H9 (cell line): ENCODE measurements at regions not wholly inside any gene's neighbourhood (a gene's known extent, or its start where the extent isn't known, plus 50 kb on each side); places are given as distances from the start of the nearest gene placed in this dataset.

Experiments
- DNase-seq: peaks from one replicate; pipeline ENCODE4 v3.0.0-alpha.2; 2017
- H2AFZ ChIP-seq: one replicate; pipeline ENCODE4 v1.6.1; 2013; ENCODE audit warnings: mild to moderate bottlenecking, low read length, control low read depth, moderate library complexity
- H2AK5ac ChIP-seq: 2 replicates; pipeline ENCODE4 v1.6.1; 2013; ENCODE audit warnings: low read length, control low read depth, mixed read lengths; ENCODE audit not compliant: insufficient read length
- H2BK120ac ChIP-seq: one replicate; pipeline ENCODE4 v1.6.1; 2013; ENCODE audit warnings: low read depth, mild to moderate bottlenecking, low read length, control low read depth, inconsistent platforms; ENCODE audit not compliant: poor library complexity, severe bottlenecking
- H2BK12ac ChIP-seq: 2 replicates; pipeline ENCODE4 v1.6.1; 2013; ENCODE audit warnings: low read length, control low read depth, mixed read lengths, low read depth; ENCODE audit not compliant: insufficient read length
- H2BK15ac ChIP-seq: 2 replicates; pipeline ENCODE4 v1.6.1; 2013; ENCODE audit warnings: low read depth, low read length, control low read depth
- H2BK20ac ChIP-seq: one replicate; pipeline ENCODE4 v1.6.1; 2013; ENCODE audit warnings: low read depth, mild to moderate bottlenecking, low read length, control low read depth, inconsistent platforms; ENCODE audit not compliant: poor library complexity, severe bottlenecking
- H2BK5ac ChIP-seq: 2 replicates; pipeline ENCODE4 v1.6.1; 2013; ENCODE audit warnings: low read length, control low read depth, mixed read lengths; ENCODE audit not compliant: insufficient read length
- H3K14ac ChIP-seq: 2 replicates; pipeline ENCODE4 v1.6.1; 2013; ENCODE audit warnings: low read length, control low read depth; ENCODE audit not compliant: insufficient read depth
- H3K18ac ChIP-seq: 2 replicates; pipeline ENCODE4 v1.6.1; 2013; ENCODE audit warnings: low read depth, mild to moderate bottlenecking, mixed read lengths, low read length, control low read depth; ENCODE audit not compliant: insufficient read length
- H3K23ac ChIP-seq: 2 replicates; pipeline ENCODE4 v1.6.1; 2013; ENCODE audit warnings: low read length, control low read depth, mixed read lengths, low read depth; ENCODE audit not compliant: insufficient read length
- H3K23me2 ChIP-seq: 2 replicates; pipeline ENCODE4 v1.6.1; 2013; ENCODE audit warnings: low read depth, mild to moderate bottlenecking, mixed read lengths, low read length, control low read depth; ENCODE audit not compliant: insufficient read length, poor library complexity, severe bottlenecking
- H3K27ac ChIP-seq: 2 replicates; pipeline ENCODE4 v1.5.1; 2013; ENCODE audit warnings: low read length, control low read depth, mixed read lengths, low read depth; ENCODE audit not compliant: insufficient read length
- H3K27me3 ChIP-seq: 2 replicates; pipeline ENCODE4 v1.6.1; 2013; ENCODE audit warnings: low read length, control low read depth, inconsistent platforms; ENCODE audit not compliant: insufficient read depth
- H3K4ac ChIP-seq: 2 replicates; pipeline ENCODE4 v1.6.1; 2013; ENCODE audit warnings: low read depth, mild to moderate bottlenecking, control low read depth, inconsistent platforms, low read length, moderate library complexity
- H3K4me1 ChIP-seq: 2 replicates; pipeline ENCODE4 v1.6.1; 2013; ENCODE audit warnings: low read length, control low read depth, inconsistent platforms; ENCODE audit not compliant: insufficient read depth
- H3K4me2 ChIP-seq: 2 replicates; pipeline ENCODE4 v1.6.1; 2013; ENCODE audit warnings: low read length, control low read depth, mixed read lengths; ENCODE audit not compliant: insufficient read length, insufficient read depth
- H3K56ac ChIP-seq: 2 replicates; pipeline ENCODE4 v1.6.1; 2013; ENCODE audit warnings: low read depth, mild to moderate bottlenecking, mixed read lengths, low read length, control low read depth; ENCODE audit not compliant: insufficient read length
- H3K79me1 ChIP-seq: 2 replicates; pipeline ENCODE4 v1.6.1; 2013; ENCODE audit warnings: low read depth, mild to moderate bottlenecking, moderate library complexity, low read length, control low read depth, inconsistent platforms; ENCODE audit not compliant: insufficient read depth, poor library complexity, severe bottlenecking
- H3K79me2 ChIP-seq: 2 replicates; pipeline ENCODE4 v1.6.1; 2013; ENCODE audit warnings: low read length, control low read depth, inconsistent platforms; ENCODE audit not compliant: insufficient read depth
- H3K9ac ChIP-seq: 2 replicates; pipeline ENCODE4 v1.6.1; 2013; ENCODE audit warnings: low read length, control low read depth, mixed read lengths; ENCODE audit not compliant: insufficient read length; ENCODE audit errors: extremely low read depth
- H3K9me3 ChIP-seq: one replicate; pipeline ENCODE4 v1.6.1; 2013; ENCODE audit warnings: low read depth, low read length, inconsistent platforms; ENCODE audit not compliant: control insufficient read depth
- H3T11ph ChIP-seq: one replicate; pipeline ENCODE4 v1.6.1; 2013; ENCODE audit warnings: mild to moderate bottlenecking, low read length, control low read depth, inconsistent platforms
- H4K20me1 ChIP-seq: one replicate; pipeline ENCODE4 v1.6.1; 2013; ENCODE audit not compliant: control insufficient read depth, insufficient read length, insufficient read depth
- H4K5ac ChIP-seq: 2 replicates; pipeline ENCODE4 v1.6.1; 2013; ENCODE audit warnings: low read depth, mild to moderate bottlenecking, mixed read lengths, low read length, control low read depth; ENCODE audit not compliant: insufficient read length
- H4K8ac ChIP-seq: replicated peaks from 2 replicates; pipeline ENCODE4 v1.6.1; 2013; ENCODE audit warnings: low read length, control low read depth, mixed read lengths, low read depth; ENCODE audit not compliant: insufficient read length
- H4K91ac ChIP-seq: 2 replicates; pipeline ENCODE4 v1.6.1; 2013; ENCODE audit warnings: low read depth, mild to moderate bottlenecking, moderate library complexity, mixed read lengths, low read length, control low read depth; ENCODE audit not compliant: insufficient read length
- H3K27ac Mint-ChIP-seq, 3 experiments: 2 replicates in 2 of 3; 3 replicates in 1 of 3; pipeline ENCODE4 v1.8.0; 2020 to 2021; ENCODE audit warnings: mixed read lengths in 3 of 3, mild to moderate bottlenecking in 1 of 3, moderate library complexity in 1 of 3
- H3K27me3 Mint-ChIP-seq: 2 replicates; pipeline ENCODE4 v1.8.0; 2021; ENCODE audit warnings: low read depth, mild to moderate bottlenecking, moderate library complexity, mixed read lengths
- H3K36me3 Mint-ChIP-seq, 3 experiments: 2 replicates in 2 of 3; 3 replicates in 1 of 3; pipeline ENCODE4 v1.8.0; 2020 to 2021; ENCODE audit warnings: low read depth in 3 of 3, mixed read lengths in 3 of 3; ENCODE audit not compliant: insufficient read depth in 1 of 3
- H3K4me1 Mint-ChIP-seq, 2 experiments: 2 replicates each; pipeline ENCODE4 v1.8.0; 2020; ENCODE audit warnings: mixed read lengths in 2 of 2
- H3K4me3 Mint-ChIP-seq, 2 experiments: 2 replicates in 1 of 2; 3 replicates in 1 of 2; pipeline ENCODE4 v1.8.0; 2020 to 2021; ENCODE audit warnings: mild to moderate bottlenecking in 2 of 2, mixed read lengths in 2 of 2, moderate library complexity in 1 of 2
- H3K9me3 Mint-ChIP-seq, 2 experiments: 2 replicates in 1 of 2; 3 replicates in 1 of 2; pipeline ENCODE4 v1.8.0; 2020; ENCODE audit warnings: mild to moderate bottlenecking in 2 of 2, mixed read lengths in 2 of 2, moderate library complexity in 1 of 2
- WGBS: extraction: QIAGEN DNeasy Blood & Tissue Kit; methylation state at CpG from one replicate; pipeline ENCODE4 v1.1.7; 2013; ENCODE audit warnings: missing lambda C conversion rate, low lambda C conversion rate, mixed read lengths; ENCODE audit not compliant: insufficient read length; ENCODE audit errors: extremely low coverage; 5-methylcytosine and 5-hydroxymethylcytosine counted together
- TF ChIP-seq, protein P1 (sequence below): fragments of 200-600 bp; sonication (generic); conservative IDR thresholded peaks from 3 replicates; pipeline ENCODE4 v1.8.0; 2021; ENCODE audit warnings: antibody characterized with exemption, mild to moderate bottlenecking

DNA sequence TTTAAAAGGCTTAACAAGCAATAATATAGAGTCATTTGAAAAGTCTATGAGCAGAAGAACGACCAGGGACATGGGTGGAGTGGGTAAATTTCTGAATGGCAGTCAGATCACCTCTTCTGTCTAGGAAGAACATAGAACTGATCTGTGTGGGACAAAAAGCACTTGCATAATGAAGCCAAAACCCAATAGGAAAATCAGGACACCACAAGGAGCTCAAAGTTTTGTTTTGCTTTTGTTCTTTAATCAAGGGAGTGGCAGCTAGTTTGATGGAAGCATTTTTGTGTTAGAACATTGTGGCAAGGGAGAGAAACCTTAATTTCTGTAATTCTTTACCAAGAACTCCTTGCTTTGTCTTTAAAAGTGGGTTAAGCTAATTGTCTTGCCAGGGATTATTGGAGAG is 240.2 kb upstream of the TANK start:
- TF ChIP-seq, protein P1, sequence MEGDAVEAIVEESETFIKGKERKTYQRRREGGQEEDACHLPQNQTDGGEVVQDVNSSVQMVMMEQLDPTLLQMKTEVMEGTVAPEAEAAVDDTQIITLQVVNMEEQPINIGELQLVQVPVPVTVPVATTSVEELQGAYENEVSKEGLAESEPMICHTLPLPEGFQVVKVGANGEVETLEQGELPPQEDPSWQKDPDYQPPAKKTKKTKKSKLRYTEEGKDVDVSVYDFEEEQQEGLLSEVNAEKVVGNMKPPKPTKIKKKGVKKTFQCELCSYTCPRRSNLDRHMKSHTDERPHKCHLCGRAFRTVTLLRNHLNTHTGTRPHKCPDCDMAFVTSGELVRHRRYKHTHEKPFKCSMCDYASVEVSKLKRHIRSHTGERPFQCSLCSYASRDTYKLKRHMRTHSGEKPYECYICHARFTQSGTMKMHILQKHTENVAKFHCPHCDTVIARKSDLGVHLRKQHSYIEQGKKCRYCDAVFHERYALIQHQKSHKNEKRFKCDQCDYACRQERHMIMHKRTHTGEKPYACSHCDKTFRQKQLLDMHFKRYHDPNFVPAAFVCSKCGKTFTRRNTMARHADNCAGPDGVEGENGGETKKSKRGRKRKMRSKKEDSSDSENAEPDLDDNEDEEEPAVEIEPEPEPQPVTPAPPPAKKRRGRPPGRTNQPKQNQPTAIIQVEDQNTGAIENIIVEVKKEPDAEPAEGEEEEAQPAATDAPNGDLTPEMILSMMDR = no peak
- Histone ChIP-seq H3K23me2 (no peaks in the 10 kb centered on the region), H2BK120ac (no peak overlapping the region), H3K4me1 (peaks cover 5% of the 10 kb centered on the region; the same call in 1 of the 2 replicates), H3K79me1 (no peaks in the 10 kb centered on the region), H3K4me2 (no peak overlapping the region), H3T11ph (no peak overlapping the region), H4K8ac (no peak overlapping the region), H3K23ac (no peak overlapping the region), H3K18ac (no peak overlapping the region), H2AFZ (no peak overlapping the region), H3K4ac (no peak overlapping the region), H2BK20ac (no peak overlapping the region), H3K79me2 (no peaks in the 10 kb centered on the region), H2AK5ac (no peak overlapping the region), H2BK12ac (no peak overlapping the region), H3K9me3 (no peaks in the 10 kb centered on the region), H3K14ac (no peak overlapping the region), H3K27me3 (no peaks in the 10 kb centered on the region), H3K27ac (no peak overlapping the region), H3K9ac (no peak overlapping the region), H2BK15ac (no peak overlapping the region), H4K5ac (no peak overlapping the region), H4K91ac (no peak overlapping the region), H3K56ac (no peak overlapping the region), H4K20me1 (no peaks in the 10 kb centered on the region), H2BK5ac (no peak overlapping the region)
- H3K36me3 Mint-ChIP-seq = peaks cover 0 to 8% (median 2%) of the 10 kb centered on the region in 3 experiments; a peak in 4 of 7 replicates
- no peak for DNase-seq
- H3K4me3 Mint-ChIP-seq = no peak overlapping the region
- H3K27me3 Mint-ChIP-seq = peaks cover 22% of the 10 kb centered on the region
- no CpG with 5 or more reads among the region's 1 CpG for WGBS
- 0 out of 7 replicates have a peak overlapping the region, but pooled peaks of 1 of the 3 experiments have one; percentile 12 for H3K27ac Mint-ChIP-seq
- H3K9me3 Mint-ChIP-seq = peaks cover 5 to 9% of the 10 kb centered on the region in 2 experiments
- H3K4me1 Mint-ChIP-seq = peaks cover 30 to 51% of the 10 kb centered on the region in 2 experiments
